ENCODE measurements at regions not wholly inside any gene's neighbourhood (a gene's known extent, or its start where the extent isn't known, plus 50 kb on each side); places are given as distances from the start of the nearest gene placed in this dataset.

- Mint-ChIP-seq H3K27ac (ENCODE audit: unreplicated experiment) (no peak overlapping the region), H3K4me1 (ENCODE audit: low read depth, unreplicated experiment) (no peaks in the 10 kb centered on the region), H3K4me3 (ENCODE audit: low read depth, unreplicated experiment) (no peak overlapping the region), H3K27me3 (ENCODE audit: unreplicated experiment) (no peaks in the 10 kb centered on the region), H3K9me3 (ENCODE audit: low read depth, unreplicated experiment) (no peaks in the 10 kb centered on the region), H3K36me3 (ENCODE audit: insufficient read depth, unreplicated experiment) (no peaks in the 10 kb centered on the region)
- TF ChIP-seq CTCF (IDR thresholded peaks at IDR 0.05; ENCODE audit: unreplicated experiment) = no peak
- CTCF ChIA-PET = no interaction called here
- intact Hi-C loops (cut with micrococcal nuclease; ENCODE audit: unreplicated experiment) = no loop called here
- no peak for DNase-seq
- no TSS peak for BruUV-seq (replicated peaks)
These were observed 273.9 kb downstream of the NPR3 start for GRCh38 chr5:32984851-32985610.

- CTCF ChIA-PET = no interaction called here
- peaks cover 23% of the 10 kb centered on the region for H3K27me3 Mint-ChIP-seq (ENCODE audit: unreplicated experiment)
- H3K9me3 Mint-ChIP-seq (ENCODE audit: low read depth, unreplicated experiment) = peaks cover 3% of the 10 kb centered on the region
- BruUV-seq (replicated peaks) = no TSS peak
- no peaks in the 10 kb centered on the region for H3K36me3 Mint-ChIP-seq (ENCODE audit: insufficient read depth, unreplicated experiment)
- no peak for TF ChIP-seq CTCF (IDR thresholded peaks at IDR 0.05; ENCODE audit: unreplicated experiment)
- H3K27ac Mint-ChIP-seq (ENCODE audit: unreplicated experiment) = no peak overlapping the region
- no peak for DNase-seq
- intact Hi-C loops (cut with micrococcal nuclease; ENCODE audit: unreplicated experiment) = no loop called here
- no peak overlapping the region for H3K4me3 Mint-ChIP-seq (ENCODE audit: low read depth, unreplicated experiment)
- no peaks in the 10 kb centered on the region for H3K4me1 Mint-ChIP-seq (ENCODE audit: low read depth, unreplicated experiment)
These were observed 278.7 kb downstream of the NPR3 start for GRCh38 chr5:32989815-32990214.

GRCh38 chr5:32990593-32991420 is 279.7 kb downstream of the NPR3 start:
- CTCF ChIA-PET = no interaction called here
- intact Hi-C loops (cut with micrococcal nuclease; ENCODE audit: unreplicated experiment) = no loop called here
- no peak for TF ChIP-seq CTCF (IDR thresholded peaks at IDR 0.05; ENCODE audit: unreplicated experiment)
- Mint-ChIP-seq H3K9me3 (ENCODE audit: low read depth, unreplicated experiment) (peaks cover 3% of the 10 kb centered on the region), H3K27me3 (ENCODE audit: unreplicated experiment) (peaks cover 28% of the 10 kb centered on the region), H3K4me1 (ENCODE audit: low read depth, unreplicated experiment) (no peaks in the 10 kb centered on the region), H3K27ac (ENCODE audit: unreplicated experiment) (no peak overlapping the region), H3K36me3 (ENCODE audit: insufficient read depth, unreplicated experiment) (no peaks in the 10 kb centered on the region), H3K4me3 (ENCODE audit: low read depth, unreplicated experiment) (no peak overlapping the region)
- no TSS peak for BruUV-seq (replicated peaks)
- DNase-seq = no peak

GRCh38 chr5:32991421-32991815 is 280.3 kb downstream of the NPR3 start:
- Mint-ChIP-seq H3K9me3 (ENCODE audit: low read depth, unreplicated experiment) (peaks cover 3% of the 10 kb centered on the region), H3K27ac (ENCODE audit: unreplicated experiment) (no peak overlapping the region), H3K4me3 (ENCODE audit: low read depth, unreplicated experiment) (no peak overlapping the region), H3K27me3 (ENCODE audit: unreplicated experiment) (peaks cover 28% of the 10 kb centered on the region), H3K4me1 (ENCODE audit: low read depth, unreplicated experiment) (no peaks in the 10 kb centered on the region), H3K36me3 (ENCODE audit: insufficient read depth, unreplicated experiment) (no peaks in the 10 kb centered on the region)
- TF ChIP-seq CTCF (IDR thresholded peaks at IDR 0.05; ENCODE audit: unreplicated experiment) = no peak
- CTCF ChIA-PET = no interaction called here
- BruUV-seq (replicated peaks) = no TSS peak
- intact Hi-C loops (cut with micrococcal nuclease; ENCODE audit: unreplicated experiment) = no loop called here
- DNase-seq = no peak
